Endodermal cell (in vitro differentiated cells): ENCODE measurements at regions not wholly inside any gene's neighbourhood (a gene's known extent, or its start where the extent isn't known, plus 50 kb on each side); places are given as distances from the start of the nearest gene placed in this dataset.
A peak's percentile ranks its signal among the peaks of the same experiment; 100 is the strongest.
"Not testable (repeated sequence)": the region's sequence is repeated elsewhere in the genome, so short reads cannot be mapped to it uniquely, and the experiment has no call there.

ENCODE experiments used
- DNase-seq: peaks from one replicate; pipeline ENCODE4 v3.0.0-alpha.2; 2017
- H3K27ac ChIP-seq: 2 replicates; pipeline ENCODE4 v1.5.1; 2013; ENCODE audit warnings: mild to moderate bottlenecking, low read depth, low read length, moderate library complexity
- H3K27me3 ChIP-seq: 2 replicates; pipeline ENCODE4 v1.6.1; 2013; ENCODE audit warnings: mild to moderate bottlenecking, low read length, moderate library complexity; ENCODE audit not compliant: insufficient read depth, control insufficient read depth, poor library complexity, severe bottlenecking
- H3K36me3 ChIP-seq: 2 replicates; pipeline ENCODE4 v1.7.0; 2013; ENCODE audit warnings: mild to moderate bottlenecking, low read length, moderate library complexity; ENCODE audit not compliant: control insufficient read depth, insufficient read depth
- H3K4me1 ChIP-seq: one replicate; pipeline ENCODE4 v1.7.0; 2013; ENCODE audit warnings: low read length; ENCODE audit not compliant: control insufficient read depth, insufficient read depth
- H3K4me3 ChIP-seq: 2 replicates; pipeline ENCODE4 v1.5.1; 2013; ENCODE audit warnings: mild to moderate bottlenecking, low read length, moderate library complexity
- H3K9ac ChIP-seq: 2 replicates; pipeline ENCODE4 v1.6.1; 2013; ENCODE audit warnings: mild to moderate bottlenecking, low read length, moderate library complexity; ENCODE audit not compliant: poor library complexity, severe bottlenecking; ENCODE audit errors: extremely low read depth
- H3K9me3 ChIP-seq: 2 replicates; pipeline ENCODE4 v1.6.1; 2013; ENCODE audit warnings: mild to moderate bottlenecking, low read length, moderate library complexity; ENCODE audit not compliant: control insufficient read depth
- H3K27ac Mint-ChIP-seq: 2 replicates; pipeline ENCODE4 v1.8.0; 2020; ENCODE audit warnings: mixed read lengths
- H3K27me3 Mint-ChIP-seq: 2 replicates; pipeline ENCODE4 v1.8.0; 2021; ENCODE audit warnings: mild to moderate bottlenecking, mixed read lengths; ENCODE audit not compliant: insufficient read depth
- H3K36me3 Mint-ChIP-seq: 2 replicates; pipeline ENCODE4 v1.8.0; 2020; ENCODE audit warnings: low read depth, mixed read lengths
- H3K4me1 Mint-ChIP-seq: 2 replicates; pipeline ENCODE4 v1.8.0; 2020; ENCODE audit warnings: mixed read lengths
- H3K4me3 Mint-ChIP-seq: 2 replicates; pipeline ENCODE4 v1.8.0; 2020; ENCODE audit warnings: mild to moderate bottlenecking, moderate library complexity, mixed read lengths
- H3K9me3 Mint-ChIP-seq: 2 replicates; pipeline ENCODE4 v1.8.0; 2020; ENCODE audit warnings: mild to moderate bottlenecking, mixed read lengths
- CTCF ChIP-seq: fragments of 200-600 bp; sonication (generic); conservative IDR thresholded peaks from 2 replicates; pipeline ENCODE4 v1.5.0; 2021; ENCODE audit warnings: antibody characterized with exemption, mild to moderate bottlenecking
- WGBS, 2 experiments: methylation state at CpG; one replicate each; pipeline versions ENCODE4 v1.1.5 to v1.1.7; 2013; ENCODE audit warnings: missing lambda C conversion rate in 2 of 2, mixed read lengths in 1 of 2; ENCODE audit not compliant: insufficient coverage in 1 of 2, insufficient read length in 1 of 2; 5-methylcytosine and 5-hydroxymethylcytosine counted together

DNA sequence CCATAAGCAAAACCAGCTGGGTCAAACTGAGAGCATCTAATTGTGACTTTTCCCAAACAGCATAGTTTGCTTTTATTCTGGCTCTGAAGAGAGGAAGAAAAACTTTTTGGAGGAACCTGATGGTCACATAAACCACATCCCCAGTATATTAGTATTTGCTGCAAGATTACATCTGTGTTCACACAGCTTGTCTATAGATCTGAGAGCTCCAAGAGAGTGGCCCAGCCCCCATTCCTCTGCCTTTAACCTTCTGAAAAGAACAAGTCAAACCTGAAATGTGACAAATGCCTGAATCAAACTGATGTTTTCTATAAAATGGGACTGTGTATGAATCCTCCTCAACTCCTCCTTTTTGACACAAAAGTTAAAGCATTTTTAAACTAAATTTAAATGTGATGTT lies 435.2 kb downstream of the ZNF479 start:
- H3K4me3 ChIP-seq = peak overlapping the region; percentile 35
- not testable (repeated sequence) for H3K36me3 ChIP-seq, H3K4me3 Mint-ChIP-seq, H3K27me3 Mint-ChIP-seq, DNase-seq, H3K4me1 ChIP-seq, H3K9ac ChIP-seq, H3K27ac ChIP-seq, H3K36me3 Mint-ChIP-seq, H3K27me3 ChIP-seq, H3K27ac Mint-ChIP-seq, H3K4me1 Mint-ChIP-seq
- peaks cover 51% of the 10 kb centered on the region for H3K9me3 Mint-ChIP-seq
- peaks cover 71% of the 10 kb centered on the region for H3K9me3 ChIP-seq

DNA sequence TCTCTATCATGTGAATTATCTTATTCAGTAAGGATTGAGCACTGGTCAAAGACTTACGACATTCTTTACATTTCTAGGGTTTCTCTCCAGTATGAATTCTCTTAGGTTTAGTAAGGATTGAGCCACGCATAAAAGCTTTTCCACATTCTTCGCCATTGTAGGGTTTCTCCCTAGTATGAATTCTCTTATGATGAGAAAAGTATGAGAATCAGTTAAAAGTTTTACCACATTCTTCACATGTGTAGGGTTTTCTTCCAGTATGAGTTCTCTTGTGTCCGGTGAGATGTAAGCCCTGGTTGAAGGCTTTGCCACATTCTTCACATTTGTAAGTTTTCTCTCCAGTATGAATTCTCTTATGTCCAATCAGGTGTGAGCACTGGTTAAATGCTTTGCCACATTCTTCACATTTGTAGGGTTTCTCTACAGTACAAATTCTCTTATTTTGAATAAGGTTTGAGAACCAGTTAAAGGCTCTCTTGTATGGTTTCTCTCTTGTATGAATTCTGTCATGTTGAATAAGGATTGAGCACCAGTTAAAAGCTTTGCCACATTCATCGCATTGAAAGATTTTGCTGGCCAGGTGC lies 445.9 kb downstream of the ZNF479 start:
- no peaks in the 10 kb centered on the region for H3K36me3 ChIP-seq
- 89 to 96% methylated on average over 1 to 4 of the region's 5 CpGs for WGBS, 2 experiments
- Mint-ChIP-seq H3K27me3 (no peaks in the 10 kb centered on the region), H3K36me3 (no peaks in the 10 kb centered on the region), H3K4me1 (no peaks in the 10 kb centered on the region), H3K27ac (no peak overlapping the region), H3K9me3 (peaks cover 88% of the 10 kb centered on the region), H3K4me3 (no peak overlapping the region)
- no peak for DNase-seq
- H3K4me3 ChIP-seq = peak overlapping the region; percentile 18
- peaks cover 76% of the 10 kb centered on the region for H3K9me3 ChIP-seq
- H3K27ac ChIP-seq = no peak overlapping the region
- no peak overlapping the region for H3K9ac ChIP-seq
- no peak for TF ChIP-seq CTCF
- H3K27me3 ChIP-seq = no peaks in the 10 kb centered on the region
- no peaks in the 10 kb centered on the region for H3K4me1 ChIP-seq

DNA sequence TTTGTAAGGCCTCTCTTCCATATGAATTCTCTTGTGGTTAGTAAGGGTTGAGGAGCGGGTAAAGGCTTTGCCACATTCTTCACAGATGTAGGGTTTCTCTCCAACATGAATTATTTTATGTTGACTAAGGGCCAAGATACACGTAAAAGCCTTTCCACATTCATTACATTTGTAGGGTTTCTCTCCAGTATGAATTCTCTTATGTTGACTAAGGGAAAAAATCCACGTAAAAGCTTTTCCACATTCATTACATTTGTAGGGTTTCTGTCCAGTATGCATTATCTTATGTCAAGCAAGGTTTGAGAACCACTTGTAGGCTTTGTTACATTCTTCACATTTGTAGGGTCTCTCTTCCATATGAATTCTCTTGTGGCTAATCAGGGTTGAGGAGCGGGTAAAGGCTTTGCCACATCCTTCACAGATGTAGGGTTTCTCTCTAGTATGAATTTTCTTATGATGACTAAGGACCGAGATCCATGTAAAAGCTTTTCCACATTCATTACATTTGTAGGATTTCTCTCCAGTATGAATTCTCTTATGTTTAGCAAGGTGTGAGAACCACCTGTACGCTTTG lies 493.0 kb downstream of the ZNF479 start:
- Histone ChIP-seq H3K36me3 (no peaks in the 10 kb centered on the region), H3K9ac (no peak overlapping the region), H3K27me3 (no peaks in the 10 kb centered on the region), H3K9me3 (peaks cover 88% of the 10 kb centered on the region), H3K4me3 (no peak overlapping the region), H3K27ac (no peak overlapping the region), H3K4me1 (no peaks in the 10 kb centered on the region)
- H3K27ac Mint-ChIP-seq = no peak overlapping the region
- 38 to 72% methylated on average over 1 to 6 of the region's 6 CpGs for WGBS, 2 experiments
- H3K4me3 Mint-ChIP-seq = no peak overlapping the region
- H3K9me3 Mint-ChIP-seq = peaks cover 88% of the 10 kb centered on the region
- DNase-seq = no peak
- H3K4me1 Mint-ChIP-seq = no peaks in the 10 kb centered on the region
- H3K36me3 Mint-ChIP-seq = no peaks in the 10 kb centered on the region
- TF ChIP-seq CTCF = no peak
- no peaks in the 10 kb centered on the region for H3K27me3 Mint-ChIP-seq

DNA sequence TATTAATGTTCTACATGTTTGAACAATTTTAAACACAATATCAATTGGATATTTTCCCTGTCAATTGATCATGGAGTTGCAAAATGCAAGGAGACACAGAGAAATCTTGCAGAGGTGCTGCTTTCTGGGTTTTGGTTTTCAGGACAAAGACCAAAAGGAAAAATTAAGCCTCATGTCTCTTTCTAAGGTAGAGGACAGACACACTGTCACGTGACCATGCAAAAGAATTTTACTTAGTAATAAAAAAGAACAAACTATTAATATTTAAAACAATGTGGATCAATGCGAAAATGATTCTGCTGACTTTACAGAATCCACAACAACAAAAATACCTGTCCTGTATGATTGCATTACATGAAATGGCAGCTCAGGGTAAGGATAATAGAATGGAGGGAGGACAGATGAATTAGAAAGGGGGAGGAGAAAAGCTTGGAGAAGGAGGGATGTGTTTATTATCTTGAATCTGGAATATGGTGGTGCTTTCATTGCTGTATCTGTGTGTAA lies 493.7 kb upstream of the NUPR2 start:
- no peaks in the 10 kb centered on the region for H3K4me1 ChIP-seq
- Mint-ChIP-seq H3K36me3 (no peaks in the 10 kb centered on the region), H3K9me3 (peaks cover 93% of the 10 kb centered on the region), H3K4me1 (no peaks in the 10 kb centered on the region), H3K27ac (no peak overlapping the region), H3K27me3 (no peaks in the 10 kb centered on the region), H3K4me3 (no peak overlapping the region)
- no peak for TF ChIP-seq CTCF
- H3K9me3 ChIP-seq = peaks cover 87% of the 10 kb centered on the region
- no peak overlapping the region for H3K27ac ChIP-seq
- WGBS, 2 experiments = 0% methylated on average over 1 of the region's 2 CpGs; no CpG with 5 or more reads in 1 of the 2 experiments
- no peak overlapping the region for H3K4me3 ChIP-seq
- H3K36me3 ChIP-seq = no peaks in the 10 kb centered on the region
- H3K27me3 ChIP-seq = no peaks in the 10 kb centered on the region
- no peak overlapping the region for H3K9ac ChIP-seq
- no peak for DNase-seq
